ENCODE measurements at regions not wholly inside any gene's neighbourhood (a gene's known extent, or its start where the extent isn't known, plus 50 kb on each side); places are given as distances from the start of the nearest gene placed in this dataset.

DNA sequence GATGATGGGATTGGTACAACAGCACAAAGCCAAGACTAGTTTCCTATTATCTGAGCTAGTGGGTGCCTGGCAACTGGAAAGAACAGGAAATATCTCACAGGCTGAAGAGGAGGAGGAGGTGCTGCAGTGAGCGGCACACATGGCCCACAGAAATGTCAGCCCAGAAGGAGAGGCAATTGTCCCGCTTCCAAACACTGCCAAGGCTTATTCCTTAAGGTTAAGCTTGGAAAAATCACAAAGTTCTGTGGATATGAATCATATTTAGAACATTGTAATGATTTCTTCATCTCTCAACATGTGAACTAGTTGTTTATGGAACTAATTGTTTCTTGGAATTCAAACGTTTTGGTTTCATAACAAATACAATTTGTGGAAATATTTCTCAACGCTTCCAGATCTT is 1019.5 kb upstream of the SEMA6A start:
- intact Hi-C loops (cut with micrococcal nuclease; ENCODE audit: unreplicated experiment) = no loop called here
- Histone ChIP-seq H2AFZ (ENCODE audit: low read length) (no peak overlapping the region), H3K9me2 (ENCODE audit: insufficient read depth, low read length) (no peaks in the 10 kb centered on the region), H3K9me3 (ENCODE audit: low read length) (no peaks in the 10 kb centered on the region), H3K27ac (ENCODE audit: low read depth, low read length, poor library complexity, severe bottlenecking) (no peak overlapping the region), H3K4me3 (ENCODE audit: low read depth, low read length, poor library complexity, severe bottlenecking) (no peak overlapping the region), H3K36me3 (ENCODE audit: insufficient read depth, low read length) (no peaks in the 10 kb centered on the region), H3K4me2 (ENCODE audit: low read length) (no peak overlapping the region), H3K4me1 (ENCODE audit: insufficient read depth, low read length, poor library complexity, severe bottlenecking) (no peaks in the 10 kb centered on the region), H3K79me2 (ENCODE audit: insufficient read depth, low read depth, low read length) (no peaks in the 10 kb centered on the region), H4K20me1 (ENCODE audit: insufficient read depth, low read length) (no peaks in the 10 kb centered on the region)
- ChIA-PET POLR2A (no interaction called here), CTCF (ENCODE audit: unreplicated experiment) (no interaction called here)
- DNase-seq (ENCODE audit: low spot score) = no peak
- BruUV-seq (replicated peaks) = no TSS peak
- TF ChIP-seq EZH2phosphoT487 (IDR thresholded peaks at IDR 0.05; ENCODE audit: borderline replicate concordance, low read depth, low read length) = no peak
- TF ChIP-seq, protein P1, sequence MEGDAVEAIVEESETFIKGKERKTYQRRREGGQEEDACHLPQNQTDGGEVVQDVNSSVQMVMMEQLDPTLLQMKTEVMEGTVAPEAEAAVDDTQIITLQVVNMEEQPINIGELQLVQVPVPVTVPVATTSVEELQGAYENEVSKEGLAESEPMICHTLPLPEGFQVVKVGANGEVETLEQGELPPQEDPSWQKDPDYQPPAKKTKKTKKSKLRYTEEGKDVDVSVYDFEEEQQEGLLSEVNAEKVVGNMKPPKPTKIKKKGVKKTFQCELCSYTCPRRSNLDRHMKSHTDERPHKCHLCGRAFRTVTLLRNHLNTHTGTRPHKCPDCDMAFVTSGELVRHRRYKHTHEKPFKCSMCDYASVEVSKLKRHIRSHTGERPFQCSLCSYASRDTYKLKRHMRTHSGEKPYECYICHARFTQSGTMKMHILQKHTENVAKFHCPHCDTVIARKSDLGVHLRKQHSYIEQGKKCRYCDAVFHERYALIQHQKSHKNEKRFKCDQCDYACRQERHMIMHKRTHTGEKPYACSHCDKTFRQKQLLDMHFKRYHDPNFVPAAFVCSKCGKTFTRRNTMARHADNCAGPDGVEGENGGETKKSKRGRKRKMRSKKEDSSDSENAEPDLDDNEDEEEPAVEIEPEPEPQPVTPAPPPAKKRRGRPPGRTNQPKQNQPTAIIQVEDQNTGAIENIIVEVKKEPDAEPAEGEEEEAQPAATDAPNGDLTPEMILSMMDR (conservative IDR thresholded peaks at IDR 0.05; ENCODE audit: low read length) = no peak

- ChIA-PET POLR2A (interaction anchor here (1.1 kb wide), 1 partner anchor 26 kb away, joined by 3 read pairs; no protein-coding TSS in a partner anchor), CTCF (ENCODE audit: unreplicated experiment) (no interaction called here)
- BruUV-seq (replicated peaks) = no TSS peak
- no peaks in the 10 kb centered on the region for H3K9me2 ChIP-seq (ENCODE audit: insufficient read depth, low read length)
- no peak overlapping the region for H2AFZ ChIP-seq (ENCODE audit: low read length)
- no peak for TF ChIP-seq EZH2phosphoT487 (IDR thresholded peaks at IDR 0.05; ENCODE audit: borderline replicate concordance, low read depth, low read length)
- TF ChIP-seq, protein P1 (conservative IDR thresholded peaks at IDR 0.05; ENCODE audit: low read length) = peak; percentile 69
- no peaks in the 10 kb centered on the region for H3K79me2 ChIP-seq (ENCODE audit: insufficient read depth, low read depth, low read length)
- no peak overlapping the region for H3K4me2 ChIP-seq (ENCODE audit: low read length)
- peak; percentile 32 for DNase-seq (ENCODE audit: low spot score)
- H4K20me1 ChIP-seq (ENCODE audit: insufficient read depth, low read length) = no peaks in the 10 kb centered on the region
- intact Hi-C loops (cut with micrococcal nuclease; ENCODE audit: unreplicated experiment) = no loop called here
- no peaks in the 10 kb centered on the region for H3K4me1 ChIP-seq (ENCODE audit: insufficient read depth, low read length, poor library complexity, severe bottlenecking)
- no peaks in the 10 kb centered on the region for H3K36me3 ChIP-seq (ENCODE audit: insufficient read depth, low read length)
- no peak overlapping the region for H3K27ac ChIP-seq (ENCODE audit: low read depth, low read length, poor library complexity, severe bottlenecking)
- no peaks in the 10 kb centered on the region for H3K9me3 ChIP-seq (ENCODE audit: low read length)
- no peak overlapping the region for H3K4me3 ChIP-seq (ENCODE audit: low read depth, low read length, poor library complexity, severe bottlenecking)
These were observed 1016.3 kb upstream of the SEMA6A start for GRCh38 chr5:117590944-117591343.

- Histone ChIP-seq H2AFZ (ENCODE audit: low read length) (no peak overlapping the region), H3K27ac (ENCODE audit: low read depth, low read length, poor library complexity, severe bottlenecking) (no peak overlapping the region), H3K4me1 (ENCODE audit: insufficient read depth, low read length, poor library complexity, severe bottlenecking) (no peaks in the 10 kb centered on the region), H3K79me2 (ENCODE audit: insufficient read depth, low read depth, low read length) (no peaks in the 10 kb centered on the region), H4K20me1 (ENCODE audit: insufficient read depth, low read length) (no peaks in the 10 kb centered on the region), H3K9me2 (ENCODE audit: insufficient read depth, low read length) (no peaks in the 10 kb centered on the region), H3K36me3 (ENCODE audit: insufficient read depth, low read length) (no peaks in the 10 kb centered on the region), H3K4me3 (ENCODE audit: low read depth, low read length, poor library complexity, severe bottlenecking) (no peak overlapping the region), H3K4me2 (ENCODE audit: low read length) (no peak overlapping the region), H3K9me3 (ENCODE audit: low read length) (no peaks in the 10 kb centered on the region)
- ChIA-PET POLR2A (interaction anchor here (0.5 kb wide), 1 partner anchor 21 kb away, joined by 3 read pairs; no protein-coding TSS in a partner anchor), CTCF (ENCODE audit: unreplicated experiment) (no interaction called here)
- TF ChIP-seq, protein P1 (conservative IDR thresholded peaks at IDR 0.05; ENCODE audit: low read length) = no peak
- BruUV-seq (replicated peaks) = no TSS peak
- intact Hi-C loops (cut with micrococcal nuclease; ENCODE audit: unreplicated experiment) = loop anchor here (10.0 kb wide), 1 partner anchor 1206 kb away; no protein-coding TSS in a partner anchor
- no peak for DNase-seq (ENCODE audit: low spot score)
These were observed 1014.0 kb upstream of the SEMA6A start for GRCh38 chr5:117588611-117589010.
